Right lobe of liver (tissue), 6 donors: ENCODE measurements at regions not wholly inside any gene's neighbourhood (a gene's known extent, or its start where the extent isn't known, plus 50 kb on each side); places are given as distances from the start of the nearest gene placed in this dataset.

Source experiments
- ATAC-seq, 4 donors: fragments of 200-7000 bp; cut with Tn5 transposase; one replicate each; pipeline ENCODE4 v1.9.1; 2020; ENCODE audit warnings: mild to moderate bottlenecking in 4 of 4, moderate library complexity in 4 of 4
- DNase-seq, 3 donors: peaks; one replicate each; pipeline ENCODE4 v3.0.0-alpha.2; 2020
- H3K27ac ChIP-seq, 3 donors: fragments of 200-600 bp; one replicate each; pipeline ENCODE4 v1.8.0; 2022
- H3K27me3 ChIP-seq, 2 donors: fragments of 200-600 bp; one replicate each; pipeline ENCODE4 v1.8.0; 2022
- H3K36me3 ChIP-seq, 4 donors: fragments of 200-600 bp; sonication (generic) in 1 of 4; one replicate each; pipeline versions ENCODE4 v1.5.1 to v1.8.0; 2017 to 2022; ENCODE audit warnings: control low read depth in 1 of 4
- H3K4me1 ChIP-seq, 4 donors: fragments of 200-600 bp; sonication (generic) in 1 of 4; one replicate each; pipeline versions ENCODE4 v1.5.1 to v1.8.0; 2017 to 2022; ENCODE audit warnings: control low read depth in 1 of 4
- H3K4me3 ChIP-seq, 3 donors: fragments of 200-600 bp; one replicate each; pipeline ENCODE4 v1.8.0; 2022
- H3K9me3 ChIP-seq, 4 donors: fragments of 200-600 bp; sonication (generic) in 1 of 4; one replicate each; pipeline versions ENCODE4 v1.5.1 to v1.8.0; 2017 to 2022; ENCODE audit warnings: control low read depth in 1 of 4
- POLR2A ChIP-seq: fragments of 450-650 bp; IDR thresholded peaks from one replicate; pipeline ENCODE4 v1.6.1; 2017; ENCODE audit warnings: antibody characterized with exemption, mild to moderate bottlenecking
- WGBS: methylation state at CpG from one replicate; pipeline ENCODE4 v1.1.6; 2018; ENCODE audit warnings: low coverage, low lambda C conversion rate; ENCODE audit not compliant: insufficient coverage; ENCODE audit errors: missing lambda C conversion rate; 5-methylcytosine and 5-hydroxymethylcytosine counted together
- intact Hi-C, 2 donors: fragments of 100-400 bp; cut with DNase I; formaldehyde crosslinking; loops; one replicate each; pipeline versions ENCODE4 v1.11.2 to v1.14.1; 2022
- TF ChIP-seq, protein P1 (sequence below), 4 donors: fragments of 200-600 bp in 3 of 4; fragments of 450-650 bp in 1 of 4; IDR thresholded peaks; one replicate each; pipeline versions ENCODE4 v1.5.1 to v1.8.0; 2016 to 2022; ENCODE audit warnings: antibody characterized with exemption in 4 of 4, mild to moderate bottlenecking in 2 of 4
- donor health status: DM: no; HTN: yes; CAD: no.
- donor health status: DM: no; HTN: no; CAD: no.
- donor health status: DM: no; HTN: no; CAD: no.
- donor health status: DM: no; HTN: yes; CAD: no.
- donor health status: DM: no; HTN: yes; CAD: no.

DNA sequence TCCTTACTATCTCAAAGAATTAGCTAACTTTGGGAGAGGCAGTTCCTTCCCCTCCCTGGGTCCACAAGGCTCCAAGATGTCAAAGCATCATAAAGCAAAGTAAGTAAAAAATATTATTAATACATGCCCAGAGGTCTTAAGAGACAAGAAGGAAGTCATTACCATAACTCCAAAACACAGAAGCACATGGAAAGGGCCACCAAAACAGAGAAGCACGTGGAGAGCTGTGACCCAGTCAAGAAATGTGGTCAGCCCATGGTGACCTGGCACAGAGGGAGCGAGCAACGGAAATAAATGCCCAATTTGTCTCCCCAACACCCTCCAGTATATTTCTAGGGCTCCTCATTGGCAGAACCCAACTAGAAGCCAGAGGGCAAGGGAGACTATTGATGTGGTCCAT is 277.5 kb upstream of the API5 start:
- H3K4me1 ChIP-seq, result no peaks in the 10 kb centered on the region
- ATAC-seq, result no peak
- H3K36me3 ChIP-seq, result no peaks in the 10 kb centered on the region
- H3K27me3 ChIP-seq, result no peaks in the 10 kb centered on the region
- no peak for DNase-seq
- WGBS, result 53% methylated on average over 3 of the region's 3 CpGs
- H3K27ac ChIP-seq, result no peak overlapping the region
- no peaks in the 10 kb centered on the region for H3K9me3 ChIP-seq
- H3K4me3 ChIP-seq, result no peak overlapping the region
- TF ChIP-seq, protein P1, sequence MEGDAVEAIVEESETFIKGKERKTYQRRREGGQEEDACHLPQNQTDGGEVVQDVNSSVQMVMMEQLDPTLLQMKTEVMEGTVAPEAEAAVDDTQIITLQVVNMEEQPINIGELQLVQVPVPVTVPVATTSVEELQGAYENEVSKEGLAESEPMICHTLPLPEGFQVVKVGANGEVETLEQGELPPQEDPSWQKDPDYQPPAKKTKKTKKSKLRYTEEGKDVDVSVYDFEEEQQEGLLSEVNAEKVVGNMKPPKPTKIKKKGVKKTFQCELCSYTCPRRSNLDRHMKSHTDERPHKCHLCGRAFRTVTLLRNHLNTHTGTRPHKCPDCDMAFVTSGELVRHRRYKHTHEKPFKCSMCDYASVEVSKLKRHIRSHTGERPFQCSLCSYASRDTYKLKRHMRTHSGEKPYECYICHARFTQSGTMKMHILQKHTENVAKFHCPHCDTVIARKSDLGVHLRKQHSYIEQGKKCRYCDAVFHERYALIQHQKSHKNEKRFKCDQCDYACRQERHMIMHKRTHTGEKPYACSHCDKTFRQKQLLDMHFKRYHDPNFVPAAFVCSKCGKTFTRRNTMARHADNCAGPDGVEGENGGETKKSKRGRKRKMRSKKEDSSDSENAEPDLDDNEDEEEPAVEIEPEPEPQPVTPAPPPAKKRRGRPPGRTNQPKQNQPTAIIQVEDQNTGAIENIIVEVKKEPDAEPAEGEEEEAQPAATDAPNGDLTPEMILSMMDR (IDR thresholded peaks at IDR 0.05), result no peak
- no peak for TF ChIP-seq POLR2A
- intact Hi-C loops, result no loop called here

DNA sequence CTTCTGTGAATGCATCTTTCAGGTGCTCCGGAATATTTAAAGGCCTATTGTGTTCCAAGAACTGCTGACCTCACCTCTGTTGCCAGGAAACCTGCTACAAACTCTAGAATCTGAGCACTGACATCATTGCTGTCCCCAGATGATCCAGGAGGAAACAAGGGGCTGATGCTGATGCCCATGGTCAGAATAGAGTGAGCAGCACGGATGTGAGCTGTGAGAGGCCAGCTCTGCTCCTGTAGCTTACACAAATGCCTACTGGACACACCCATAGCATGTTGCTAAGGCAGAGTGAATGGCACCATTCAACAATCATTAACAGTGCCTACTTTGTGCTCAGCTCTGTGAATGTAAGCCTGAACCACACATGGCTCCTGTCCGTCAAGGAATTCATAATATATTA is 276.7 kb upstream of the API5 start:
- WGBS, result 41% methylated on average over 2 of the region's 3 CpGs
- no peak overlapping the region for H3K27ac ChIP-seq
- intact Hi-C loops, result no loop called here
- no peak for TF ChIP-seq POLR2A
- TF ChIP-seq, protein P1 (IDR thresholded peaks at IDR 0.05), result no peak
- DNase-seq, result no peak
- no peaks in the 10 kb centered on the region for H3K36me3 ChIP-seq
- no peak for ATAC-seq
- no peak overlapping the region for H3K4me3 ChIP-seq
- H3K9me3 ChIP-seq, result no peaks in the 10 kb centered on the region
- no peaks in the 10 kb centered on the region for H3K4me1 ChIP-seq
- no peaks in the 10 kb centered on the region for H3K27me3 ChIP-seq

DNA sequence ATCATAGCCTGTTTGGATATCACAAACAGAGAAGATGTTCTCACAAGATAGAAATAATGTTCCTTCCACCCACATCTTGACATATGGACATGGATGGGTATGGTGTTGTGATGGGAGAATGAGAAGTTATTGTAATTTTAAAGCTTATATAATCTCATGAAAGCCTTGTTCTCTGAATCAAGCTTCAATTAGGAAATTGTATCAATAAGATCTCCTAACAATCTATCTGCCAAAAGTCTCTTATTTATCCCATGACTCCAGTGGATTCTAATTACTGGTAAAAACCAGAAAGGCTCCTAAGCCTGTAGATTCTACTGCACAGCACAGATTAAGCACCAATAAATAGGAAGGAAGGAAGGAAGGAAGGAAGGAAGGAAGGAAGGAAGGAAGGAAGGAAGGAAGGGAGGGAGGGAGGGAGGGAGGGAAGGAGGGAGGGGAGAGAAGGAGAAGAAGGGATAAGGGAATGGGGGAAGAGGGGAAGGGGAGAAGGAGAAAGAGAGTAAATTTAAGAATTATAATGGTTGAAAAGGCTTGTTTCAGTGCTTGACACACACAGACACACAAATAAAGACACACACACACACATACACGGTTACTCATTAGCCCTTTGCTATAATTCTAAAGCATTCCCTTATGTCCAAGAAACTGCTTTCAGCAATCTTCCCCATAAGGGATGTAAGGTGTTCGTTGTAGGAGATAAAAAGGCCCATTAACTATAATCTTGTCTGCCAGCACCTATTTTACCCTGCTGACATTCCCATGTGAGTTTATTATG is 258.0 kb upstream of the API5 start:
- TF ChIP-seq POLR2A, result no peak
- TF ChIP-seq, protein P1 (IDR thresholded peaks at IDR 0.05), result no peak
- no peaks in the 10 kb centered on the region for H3K27me3 ChIP-seq
- no peaks in the 10 kb centered on the region for H3K36me3 ChIP-seq
- H3K4me3 ChIP-seq, result no peak overlapping the region
- no peak overlapping the region for H3K27ac ChIP-seq
- intact Hi-C loops, result no loop called here
- DNase-seq (no peak), ATAC-seq (no peak)
- WGBS, result 32% methylated on average over 2 of the region's 2 CpGs
- no peaks in the 10 kb centered on the region for H3K9me3 ChIP-seq
- H3K4me1 ChIP-seq, result no peaks in the 10 kb centered on the region

DNA sequence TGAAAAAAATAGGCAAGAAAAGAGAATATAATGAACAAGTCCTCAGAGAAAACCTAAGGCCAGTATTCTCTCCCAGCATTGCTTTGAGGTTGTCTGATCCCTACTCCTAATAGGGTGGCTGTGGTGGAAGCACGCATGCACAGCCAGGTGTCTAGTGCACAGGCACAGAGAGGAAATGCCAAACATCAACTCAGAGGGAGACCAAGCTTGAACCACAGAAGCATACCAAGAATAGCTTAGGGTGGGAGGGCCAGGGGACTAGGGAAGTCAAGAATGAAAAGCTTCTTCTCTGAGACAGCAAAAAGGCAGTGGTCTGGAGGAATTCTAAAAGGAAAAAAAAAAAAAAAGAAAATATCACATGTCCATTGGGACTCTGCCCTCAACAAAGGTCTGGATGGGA is 244.1 kb upstream of the API5 start:
- no peak overlapping the region for H3K27ac ChIP-seq
- TF ChIP-seq POLR2A, result no peak
- TF ChIP-seq, protein P1 (IDR thresholded peaks at IDR 0.05), result no peak
- H3K27me3 ChIP-seq, result no peaks in the 10 kb centered on the region
- H3K9me3 ChIP-seq, result no peaks in the 10 kb centered on the region
- intact Hi-C loops, result no loop called here
- H3K36me3 ChIP-seq, result no peaks in the 10 kb centered on the region
- ATAC-seq (no peak), DNase-seq (no peak)
- 33% methylated on average over 1 of the region's 1 CpG for WGBS
- H3K4me1 ChIP-seq, result no peaks in the 10 kb centered on the region
- H3K4me3 ChIP-seq, result no peak overlapping the region

DNA sequence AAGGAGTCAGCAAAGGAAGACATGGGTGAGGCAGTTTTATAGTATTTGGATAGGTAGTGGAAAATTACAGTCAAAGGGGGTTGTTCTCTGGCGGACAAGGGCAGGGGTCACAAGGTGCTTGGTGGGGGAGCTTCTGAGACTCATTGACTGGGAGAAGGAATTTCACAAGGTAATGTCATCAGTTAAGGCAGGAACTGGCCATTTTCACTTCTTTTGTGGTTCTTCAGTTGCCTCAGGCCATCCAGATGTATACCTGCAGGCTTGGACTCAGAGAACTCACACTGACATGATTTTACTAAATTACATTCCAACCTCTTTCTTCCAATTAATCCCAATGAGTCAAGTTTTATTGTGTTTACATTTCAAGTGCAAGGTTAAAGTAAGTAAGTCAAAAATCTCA is 240.5 kb upstream of the API5 start:
- TF ChIP-seq POLR2A, result no peak
- TF ChIP-seq, protein P1 (IDR thresholded peaks at IDR 0.05), result no peak
- Histone ChIP-seq H3K4me1 (no peaks in the 10 kb centered on the region), H3K27ac (no peak overlapping the region), H3K27me3 (no peaks in the 10 kb centered on the region), H3K9me3 (no peaks in the 10 kb centered on the region), H3K36me3 (no peaks in the 10 kb centered on the region), H3K4me3 (no peak overlapping the region)
- intact Hi-C loops, result no loop called here
- no peak for ATAC-seq
- 50% methylated on average over 1 of the region's 1 CpG for WGBS
- no peak for DNase-seq
